Heart right ventricle (tissue), 16 donors: ENCODE measurements at regions not wholly inside any gene's neighbourhood (a gene's known extent, or its start where the extent isn't known, plus 50 kb on each side); places are given as distances from the start of the nearest gene placed in this dataset.

Source experiments
- ATAC-seq, 8 donors: fragments of 200-7000 bp; cut with Tn5 transposase; one replicate each; pipeline ENCODE4 v1.9.1; 2020; ENCODE audit warnings: mild to moderate bottlenecking in 8 of 8, moderate library complexity in 8 of 8, moderate number of reproducible peaks in 1 of 8
- DNase-seq, 2 donors: peaks; one replicate each; pipeline ENCODE4 v3.0.0-alpha.2; 2020
- H3K27ac ChIP-seq, 10 donors: fragments of 200-600 bp; sonication (generic) in 2 of 10; one replicate each; pipeline versions ENCODE4 v1.5.0 to v1.8.0; 2020 to 2022; ENCODE audit warnings: mild to moderate bottlenecking in 3 of 10
- H3K27me3 ChIP-seq, 7 donors: fragments of 200-600 bp; one replicate each; pipeline ENCODE4 v1.8.0; 2021 to 2022; ENCODE audit warnings: mild to moderate bottlenecking in 2 of 7
- H3K36me3 ChIP-seq, 9 donors: fragments of 200-600 bp; sonication (generic) in 1 of 9; one replicate each; pipeline versions ENCODE4 v1.5.0 to v1.8.0; 2020 to 2022; ENCODE audit warnings: mild to moderate bottlenecking in 2 of 9
- H3K4me1 ChIP-seq, 9 donors: fragments of 200-600 bp; sonication (generic) in 1 of 9; one replicate each; pipeline versions ENCODE4 v1.5.0 to v1.8.0; 2020 to 2022; ENCODE audit warnings: mild to moderate bottlenecking in 4 of 9
- H3K4me3 ChIP-seq, 10 donors: fragments of 200-600 bp; sonication (generic) in 2 of 10; one replicate each; pipeline versions ENCODE4 v1.5.0 to v1.8.0; 2020 to 2022; ENCODE audit warnings: mild to moderate bottlenecking in 7 of 10, moderate library complexity in 2 of 10
- H3K9me3 ChIP-seq, 11 donors: fragments of 200-600 bp in 10 of 11; sonication (generic) in 2 of 11; one replicate each; pipeline versions ENCODE4 v1.5.0 to v1.8.0; 2013 to 2022; ENCODE audit warnings: mild to moderate bottlenecking in 2 of 11, control low read depth in 1 of 11, moderate library complexity in 1 of 11
- CTCF ChIP-seq, 9 donors: fragments of 200-600 bp; sonication (generic) in 2 of 9; IDR thresholded peaks; one replicate each; pipeline versions ENCODE4 v1.5.0 to v1.8.0; 2021 to 2022; ENCODE audit warnings: antibody characterized with exemption in 9 of 9, mild to moderate bottlenecking in 5 of 9, moderate library complexity in 1 of 9
- WGBS, 2 donors: extraction: QIAGEN DNeasy Blood & Tissue Kit; methylation state at CpG; one replicate each; pipeline ENCODE4 v1.1.7; 2013; ENCODE audit warnings: inconsistent platforms in 1 of 2; 5-methylcytosine and 5-hydroxymethylcytosine counted together
- intact Hi-C, 10 donors: fragments of 100-400 bp; cut with DNase I; formaldehyde crosslinking; loops; one replicate each; pipeline versions ENCODE4 v1.11.1 to v1.14.2; 2022
- donor health status: Arrhythmogenic right ventricular cardiomyopathy.
- donor health status: ischemic (EF 13 %, LVEDD 7.1; RV severe dilation, severe dysfunction).
- donor health status: healthy with polysubstance abuse.
- donor health status: DM: no; HTN: yes; CAD: no.
- donor health status: DM: no; HTN: no; CAD: no.
- donor health status: ischemic (EF 25% LVEDD 6.9; RV normal size, moderate dysfunction).
- donor health status: ischemic (EF 25% LVEDD 5.7; RV mildly dilated, moderate dysfunction).
- donor health status: healthy.
- donor health status: DM: yes; HTN: yes; CAD: no.
- donor health status: Ischemic cardiomyopathy.
- donor health status: ischemic (EF 35%, LVEDD 5.7; RV mildly dilated, moderate dysfunction).
- donor health status: nonischemic (EF 11% LVEDD 7.7; RV severe dilation, severe dysfunction).
- donor health status: DM: yes; HTN: yes; CAD: no.
- donor health status: PGD.
- donor health status: ischemic (EF 29% LVEDD 5.4; RV normal size, mild dysfunction).
- donor health status: nonischemic (EF 23%, LVEDD 6.1; RV moderate dilation, normal function).

- intact Hi-C loops, result no loop called here
- Histone ChIP-seq H3K4me1 (no peaks in the 10 kb centered on the region), H3K4me3 (no peak overlapping the region), H3K36me3 (no peaks in the 10 kb centered on the region), H3K9me3 (peaks cover 0 to 6% (median 0%) of the 10 kb centered on the region in 11 donors), H3K27me3 (no peaks in the 10 kb centered on the region), H3K27ac (no peak overlapping the region)
- TF ChIP-seq CTCF (IDR thresholded peaks at IDR 0.05), result no peak
- ATAC-seq (no peak), DNase-seq (no peak)
- 35 to 62% methylated on average over 1 of the region's 1 CpG for WGBS, 2 donors
Measured at GRCh38 chr6:18062733-18063132, 59.7 kb downstream of the NHLRC1 start.

GRCh38 chr6:18058429-18058828, 64.0 kb downstream of the NHLRC1 start:
- no peak for TF ChIP-seq CTCF (IDR thresholded peaks at IDR 0.05)
- intact Hi-C loops, result no loop called here
- no peaks in the 10 kb centered on the region for H3K36me3 ChIP-seq
- no peak overlapping the region for H3K27ac ChIP-seq
- H3K4me3 ChIP-seq, result no peak overlapping the region
- H3K4me1 ChIP-seq, result no peaks in the 10 kb centered on the region
- H3K27me3 ChIP-seq, result no peaks in the 10 kb centered on the region
- ATAC-seq (no peak), DNase-seq (no peak)
- H3K9me3 ChIP-seq, result peaks cover 0 to 6% (median 0%) of the 10 kb centered on the region in 11 donors
- WGBS, 2 donors, result 74 to 77% methylated on average over 5 of the region's 5 CpGs

DNA sequence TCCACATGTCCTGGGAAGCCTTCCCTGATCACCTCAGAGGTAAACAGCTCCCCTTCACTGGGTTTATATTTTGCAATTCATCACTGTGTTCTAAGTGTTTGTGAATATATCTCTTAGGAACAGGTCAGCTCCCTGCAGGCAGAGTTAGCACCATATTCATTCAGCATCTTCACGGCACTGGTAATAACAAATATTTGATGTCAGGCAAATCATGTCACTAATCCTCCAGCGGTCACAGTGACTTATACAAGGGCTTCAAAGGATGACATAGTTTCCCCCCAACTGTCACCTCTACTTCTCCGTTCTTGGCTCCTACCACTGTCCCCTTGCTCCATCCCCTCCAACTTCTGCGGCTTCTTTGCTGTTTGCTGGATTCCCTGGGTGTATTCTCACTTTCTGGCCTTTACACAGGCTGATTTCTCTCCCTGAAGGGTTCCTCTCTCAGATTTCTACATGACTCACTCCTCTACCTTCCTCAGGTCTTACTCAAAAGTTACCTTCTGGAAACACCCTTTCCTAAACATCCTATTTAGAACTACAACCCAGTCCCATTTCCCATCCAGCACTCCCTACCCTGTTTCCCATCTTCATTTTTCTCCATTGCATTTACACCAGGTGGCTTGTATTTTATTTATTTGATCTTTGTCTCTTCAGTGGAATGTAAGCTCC, 66.6 kb downstream of the NHLRC1 start:
- Histone ChIP-seq H3K36me3 (no peaks in the 10 kb centered on the region), H3K27me3 (no peaks in the 10 kb centered on the region), H3K9me3 (no peaks in the 10 kb centered on the region), H3K4me3 (no peak overlapping the region), H3K27ac (no peak overlapping the region), H3K4me1 (no peaks in the 10 kb centered on the region)
- WGBS, 2 donors, result 91 to 97% methylated on average over 4 of the region's 4 CpGs
- DNase-seq (no peak), ATAC-seq (no peak)
- intact Hi-C loops, result no loop called here
- no peak for TF ChIP-seq CTCF (IDR thresholded peaks at IDR 0.05)

DNA sequence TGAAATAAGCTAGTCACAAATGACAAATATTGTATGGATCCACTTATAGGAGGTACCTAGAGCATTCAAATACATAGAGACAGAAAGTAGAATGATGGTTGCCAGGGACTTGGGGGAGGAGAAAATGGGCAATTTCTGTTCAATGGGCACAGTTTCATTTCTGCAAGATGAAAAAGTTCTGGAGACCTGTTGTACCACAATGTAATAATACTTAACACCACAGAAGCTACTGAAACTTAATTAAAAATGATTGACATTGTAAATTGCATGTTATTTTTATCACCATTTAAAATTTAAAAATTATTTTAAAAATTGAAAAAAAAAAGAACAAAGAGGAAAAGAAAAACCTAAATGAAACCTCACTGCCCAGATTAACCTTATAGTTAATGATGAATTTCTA, 67.4 kb downstream of the NHLRC1 start:
- Histone ChIP-seq H3K27ac (no peak overlapping the region), H3K4me3 (no peak overlapping the region), H3K27me3 (no peaks in the 10 kb centered on the region), H3K9me3 (no peaks in the 10 kb centered on the region), H3K4me1 (no peaks in the 10 kb centered on the region), H3K36me3 (no peaks in the 10 kb centered on the region)
- ATAC-seq (no peak), DNase-seq (no peak)
- TF ChIP-seq CTCF (IDR thresholded peaks at IDR 0.05), result no peak
- intact Hi-C loops, result no loop called here
